Uterus (tissue), 2 donors: ENCODE measurements at regions not wholly inside any gene's neighbourhood (a gene's known extent, or its start where the extent isn't known, plus 50 kb on each side); places are given as distances from the start of the nearest gene placed in this dataset.

ENCODE experiments used
- POLR2A ChIP-seq, 2 donors: fragments of 450-650 bp; IDR thresholded peaks; one replicate each; pipeline ENCODE4 v1.6.1; 2016; ENCODE audit warnings: antibody characterized with exemption in 2 of 2, mild to moderate bottlenecking in 1 of 2, moderate library complexity in 1 of 2
- TF ChIP-seq, protein P1 (sequence below), 4 experiments: fragments of 200-600 bp in 2 of 4; fragments of 450-650 bp in 2 of 4; sonication (generic) in 2 of 4; IDR thresholded peaks; one replicate each; pipeline ENCODE4 v1.5.1; 2016 to 2019; ENCODE audit warnings: antibody characterized with exemption in 4 of 4, mild to moderate bottlenecking in 2 of 4, moderate library complexity in 1 of 4

DNA sequence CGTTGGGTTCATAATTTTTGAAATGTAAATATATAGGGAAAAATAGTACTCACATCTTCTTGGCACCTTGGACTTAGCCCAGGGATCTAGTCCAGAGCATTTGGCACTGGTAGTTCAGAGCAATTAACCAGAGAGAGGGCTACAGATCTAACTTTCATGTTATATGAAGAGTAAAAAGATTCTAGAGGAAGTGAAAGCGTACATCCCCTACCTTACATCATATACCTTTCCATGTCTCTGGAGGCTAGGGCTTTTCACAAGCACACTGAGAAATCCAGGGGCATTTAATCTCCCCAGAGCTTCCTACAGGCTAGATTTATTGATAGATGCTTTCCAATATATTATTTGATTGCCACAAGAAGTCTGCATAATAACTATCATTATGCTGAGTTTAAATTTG is 687.5 kb upstream of the FBXO33 start:
- TF ChIP-seq, protein P1, sequence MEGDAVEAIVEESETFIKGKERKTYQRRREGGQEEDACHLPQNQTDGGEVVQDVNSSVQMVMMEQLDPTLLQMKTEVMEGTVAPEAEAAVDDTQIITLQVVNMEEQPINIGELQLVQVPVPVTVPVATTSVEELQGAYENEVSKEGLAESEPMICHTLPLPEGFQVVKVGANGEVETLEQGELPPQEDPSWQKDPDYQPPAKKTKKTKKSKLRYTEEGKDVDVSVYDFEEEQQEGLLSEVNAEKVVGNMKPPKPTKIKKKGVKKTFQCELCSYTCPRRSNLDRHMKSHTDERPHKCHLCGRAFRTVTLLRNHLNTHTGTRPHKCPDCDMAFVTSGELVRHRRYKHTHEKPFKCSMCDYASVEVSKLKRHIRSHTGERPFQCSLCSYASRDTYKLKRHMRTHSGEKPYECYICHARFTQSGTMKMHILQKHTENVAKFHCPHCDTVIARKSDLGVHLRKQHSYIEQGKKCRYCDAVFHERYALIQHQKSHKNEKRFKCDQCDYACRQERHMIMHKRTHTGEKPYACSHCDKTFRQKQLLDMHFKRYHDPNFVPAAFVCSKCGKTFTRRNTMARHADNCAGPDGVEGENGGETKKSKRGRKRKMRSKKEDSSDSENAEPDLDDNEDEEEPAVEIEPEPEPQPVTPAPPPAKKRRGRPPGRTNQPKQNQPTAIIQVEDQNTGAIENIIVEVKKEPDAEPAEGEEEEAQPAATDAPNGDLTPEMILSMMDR (IDR thresholded peaks at IDR 0.05): no peak
- TF ChIP-seq POLR2A (IDR thresholded peaks at IDR 0.05): no peak
